ENCODE measurements at regions not wholly inside any gene's neighbourhood (a gene's known extent, or its start where the extent isn't known, plus 50 kb on each side); places are given as distances from the start of the nearest gene placed in this dataset.
"Not testable (repeated sequence)": the region's sequence is repeated elsewhere in the genome, so short reads cannot be mapped to it uniquely, and the experiment has no call there.

DNA sequence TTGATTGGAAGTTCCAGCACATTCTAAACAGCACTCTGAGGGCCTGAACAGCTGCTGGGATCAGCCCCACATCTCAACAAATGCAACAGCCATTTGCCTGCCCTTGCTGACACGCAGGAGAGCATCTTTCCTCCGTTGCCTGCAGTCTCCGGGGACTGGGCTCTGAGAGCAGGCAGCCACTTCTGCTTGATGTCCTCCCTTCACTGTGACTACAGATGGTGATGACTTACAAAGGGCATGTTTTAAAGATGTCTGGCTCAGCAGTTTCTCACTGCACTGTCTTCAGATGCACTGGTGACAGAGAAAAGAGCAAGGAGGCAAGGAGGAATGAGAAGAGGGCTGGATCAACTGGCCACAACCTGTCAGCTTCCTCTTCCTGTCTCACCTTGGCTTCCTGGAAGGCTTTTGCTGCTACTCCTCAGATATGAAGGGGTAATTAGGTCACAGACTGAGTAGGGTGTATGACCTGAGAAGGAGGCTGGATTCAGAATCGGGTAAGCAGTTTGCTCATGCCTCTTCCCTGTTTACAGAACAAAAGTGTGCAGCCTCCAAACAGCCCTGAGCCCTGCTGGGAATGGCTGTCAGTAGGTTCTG is 143.5 kb upstream of the GHITM start:
- peak; percentile 74 for DNase-seq

DNA sequence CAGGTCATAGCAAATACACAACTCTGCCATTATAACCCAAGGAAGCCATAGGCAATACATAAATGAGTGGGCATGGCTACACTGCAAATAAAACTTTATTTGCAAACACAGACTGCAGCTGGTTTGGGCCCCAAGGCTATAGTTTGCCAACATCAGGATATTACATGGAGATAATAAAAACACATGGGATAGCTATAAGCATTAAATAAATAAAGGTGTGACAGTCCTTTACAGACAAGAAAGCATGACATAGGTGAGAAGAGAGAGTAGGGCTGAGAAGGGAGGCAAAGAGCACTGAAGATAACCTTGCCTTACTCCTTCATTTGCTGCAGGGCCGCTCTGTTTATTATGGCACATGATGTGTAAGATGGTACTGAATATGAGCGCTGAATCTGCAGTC is 135.1 kb upstream of the GHITM start:
- DNase-seq: no peak

DNA sequence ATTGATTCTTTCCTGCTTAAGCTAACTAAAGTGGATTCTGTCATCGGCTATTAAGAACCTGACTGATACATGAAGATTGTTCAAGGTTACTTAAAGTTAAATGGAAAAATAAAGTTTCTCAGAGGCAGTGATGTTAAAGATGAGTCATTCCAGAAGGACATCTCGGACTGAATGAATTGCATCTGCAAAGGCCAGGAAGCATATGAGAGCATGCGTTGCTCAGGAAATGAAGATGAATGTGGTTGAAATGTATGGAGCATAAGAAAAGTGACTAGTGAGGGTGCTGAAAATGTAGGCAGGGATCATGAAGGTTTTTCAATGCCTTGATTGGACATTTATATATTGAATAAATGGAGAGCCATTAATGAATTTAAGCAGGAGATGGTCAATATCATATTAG is 133.9 kb upstream of the GHITM start:
- DNase-seq: no peak

DNA sequence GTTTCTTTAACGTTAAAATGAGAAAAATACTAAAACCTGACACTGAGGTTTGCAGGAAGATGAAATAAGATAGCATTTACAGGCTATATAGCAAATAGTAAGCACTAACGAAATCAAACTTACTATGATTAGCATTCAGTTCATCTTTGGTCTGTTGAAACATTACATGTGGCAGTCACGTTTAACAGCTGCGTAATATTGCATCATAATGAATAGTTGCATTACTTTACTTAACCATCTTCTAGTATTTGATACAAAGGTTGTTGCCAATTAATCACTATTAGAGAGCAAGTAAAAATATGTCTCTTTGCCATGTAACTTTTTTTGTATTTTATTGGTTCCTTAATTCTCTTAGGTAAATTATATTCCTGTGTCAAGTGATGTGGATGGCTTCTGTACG is 131.8 kb upstream of the GHITM start:
- DNase-seq: no peak

DNA sequence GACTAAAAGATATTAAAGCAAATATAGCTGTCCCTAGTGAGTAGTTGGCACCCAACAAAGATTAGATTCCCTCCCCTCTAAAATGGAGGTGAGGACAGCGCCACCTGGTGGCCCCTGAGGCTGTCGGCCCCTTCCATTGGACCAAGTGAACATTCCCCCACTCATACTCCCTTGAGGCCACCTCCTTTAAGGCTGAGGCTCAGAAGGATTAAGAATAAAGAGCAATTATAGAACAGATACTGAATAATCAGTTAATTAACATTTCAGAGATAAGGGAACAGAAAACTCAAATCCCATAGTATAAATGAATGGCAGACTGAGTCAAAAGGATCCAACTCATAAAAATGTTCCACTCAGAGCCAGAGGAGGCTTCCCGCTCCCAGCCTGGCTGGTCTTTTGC is 130.4 kb upstream of the GHITM start:
- DNase-seq: no peak

DNA sequence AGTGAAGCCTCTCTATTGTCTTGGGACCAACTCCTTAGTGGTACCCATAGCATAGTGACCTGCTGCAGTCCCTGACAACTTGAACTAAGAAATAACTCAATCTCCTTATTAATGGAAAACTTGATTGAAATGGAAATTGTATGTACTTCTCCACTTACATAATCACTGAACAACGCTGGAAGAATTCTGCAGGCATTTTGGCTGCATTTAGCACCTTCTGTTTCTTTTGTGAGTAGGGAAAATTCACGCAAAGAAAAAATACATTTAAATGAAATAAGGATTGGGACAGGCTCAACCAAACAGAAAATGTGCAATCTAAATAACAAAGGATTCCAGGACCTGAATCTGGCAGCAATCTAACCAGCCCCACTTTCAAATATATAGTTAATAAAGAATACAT is 126.9 kb upstream of the GHITM start:
- DNase-seq: no peak

DNA sequence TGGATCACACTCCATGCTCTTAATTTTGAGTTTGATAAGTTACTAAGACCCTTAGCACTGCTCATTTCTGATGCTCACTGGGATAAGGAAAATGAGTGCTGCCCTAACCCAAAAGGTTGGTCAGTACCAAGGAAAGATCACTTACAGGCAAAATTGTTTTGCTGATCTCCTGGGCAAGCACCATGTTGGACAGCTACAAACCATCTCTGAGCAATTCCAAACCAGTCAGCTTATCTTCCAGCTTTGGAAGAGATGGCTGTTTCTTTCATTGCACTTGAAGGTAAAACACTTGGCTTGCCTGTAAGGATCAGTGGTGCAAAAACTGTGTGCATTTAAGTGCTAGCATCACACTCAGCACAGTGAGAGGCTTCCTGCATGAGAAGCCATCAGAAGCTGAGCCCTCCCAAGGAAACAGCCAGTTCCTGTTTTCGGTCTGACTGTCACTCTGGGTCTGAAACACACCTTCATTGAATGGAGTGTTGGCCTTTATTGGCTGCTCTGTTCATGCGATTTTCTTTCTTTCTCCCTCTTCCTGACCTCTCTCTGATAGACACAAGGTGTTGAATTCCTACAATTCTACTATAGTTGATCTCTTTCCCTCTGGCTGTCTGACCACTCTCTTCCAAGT is 126.4 kb upstream of the GHITM start:
- DNase-seq: no peak

DNA sequence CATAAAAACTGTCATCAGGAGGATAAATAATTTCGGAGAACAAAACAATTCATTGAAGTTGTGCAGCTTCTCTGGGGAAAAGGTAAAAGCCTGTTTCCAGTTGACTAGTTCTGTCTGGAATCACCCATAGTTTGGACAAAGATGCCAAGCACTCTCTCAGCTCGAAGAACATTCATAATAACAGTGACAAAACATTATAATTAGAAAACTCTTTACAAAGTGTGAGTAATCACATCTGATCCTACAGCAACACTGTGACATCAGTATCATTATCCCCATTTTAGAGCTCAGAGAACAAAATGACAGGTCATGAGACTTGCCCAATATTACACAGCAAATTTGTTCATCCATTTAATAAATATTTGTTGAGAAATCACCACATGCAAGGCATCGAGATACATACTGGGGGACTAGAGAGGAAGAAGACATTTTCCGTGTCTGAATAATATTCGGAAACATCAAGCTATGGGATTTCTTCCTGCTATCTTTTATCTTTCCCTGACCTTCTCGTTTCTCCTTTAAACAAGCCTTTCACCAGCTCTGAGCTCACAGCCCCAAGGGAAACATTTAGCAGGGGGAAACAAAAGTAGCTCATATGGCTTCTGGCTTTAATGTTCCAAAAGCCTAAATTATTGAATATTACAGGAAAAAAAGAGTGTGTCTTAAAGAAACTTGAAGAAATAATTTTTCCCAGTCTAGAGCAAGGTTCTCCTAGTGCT is 123.3 kb upstream of the GHITM start:
- DNase-seq: peak; percentile 43

DNA sequence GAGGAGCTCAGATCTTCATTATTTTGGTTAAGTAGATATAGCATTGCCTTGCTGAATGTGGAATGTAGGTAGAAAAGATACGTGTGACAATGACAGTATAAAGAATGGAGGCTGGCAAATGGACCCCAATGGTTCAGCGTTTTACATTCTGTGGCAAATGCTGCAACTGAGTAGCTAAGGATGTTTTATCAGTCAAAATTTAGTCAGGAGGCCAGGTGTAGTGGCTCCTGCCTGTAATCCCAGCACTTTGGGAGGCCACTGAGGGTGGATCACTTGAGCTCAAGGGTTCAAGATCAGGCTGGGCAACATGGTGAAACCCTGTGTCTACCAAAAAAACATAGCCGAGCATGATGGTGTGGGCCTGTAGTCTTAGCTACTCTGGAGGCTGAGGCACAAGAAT is 120.5 kb upstream of the GHITM start:
- DNase-seq: no peak

DNA sequence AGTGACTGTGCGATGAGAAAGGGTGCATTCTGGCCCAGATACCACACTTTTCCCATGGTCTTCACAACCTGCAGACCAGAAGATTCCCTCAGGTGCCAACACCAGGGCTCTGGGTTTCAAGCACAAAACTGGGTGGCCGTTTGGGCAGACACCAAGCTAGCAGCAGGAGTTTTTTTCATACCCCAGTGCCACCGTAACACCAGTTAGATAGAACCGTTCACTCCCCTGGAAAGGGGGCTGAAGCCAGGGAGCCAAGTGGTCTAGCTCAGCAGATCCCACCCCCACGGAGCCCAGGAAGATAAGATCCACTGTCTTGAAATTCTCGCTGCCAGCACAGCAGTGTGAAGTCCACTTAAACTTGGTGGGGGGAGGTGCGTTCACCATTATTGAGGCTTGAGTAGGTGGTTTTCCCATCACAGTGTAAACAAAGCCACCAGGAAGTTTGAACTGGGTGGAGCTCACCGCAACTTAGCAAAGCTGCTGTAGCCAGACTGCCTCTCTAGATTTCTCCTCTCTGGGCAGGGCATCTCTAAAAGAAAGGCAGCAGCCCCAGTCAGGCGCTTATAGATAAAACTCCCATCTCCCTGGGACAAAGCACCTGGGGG is 119.4 kb upstream of the GHITM start:
- not testable (repeated sequence) for DNase-seq

DNA sequence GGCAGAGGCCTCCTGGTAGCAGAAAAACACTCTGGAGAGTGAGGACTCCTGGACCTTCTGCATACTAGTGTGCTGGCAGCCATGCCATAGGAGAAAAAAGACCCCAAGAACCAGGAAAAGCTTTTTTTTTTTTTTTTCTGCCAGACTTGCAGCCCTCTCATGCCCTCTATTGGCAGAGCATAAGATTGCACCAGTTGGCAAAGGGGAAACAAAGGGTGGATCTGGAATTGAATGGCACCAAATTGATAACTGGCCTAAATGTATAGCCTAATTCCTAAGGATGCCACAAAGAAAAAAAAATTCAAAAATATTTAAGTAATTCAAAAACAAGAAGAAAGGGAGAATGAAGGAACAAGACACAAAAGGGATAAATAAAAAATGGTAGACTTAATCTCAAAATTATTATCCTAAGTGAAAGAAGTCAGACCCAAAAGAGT is 112.5 kb upstream of the GHITM start:
- DNase-seq: peak; percentile 70

DNA sequence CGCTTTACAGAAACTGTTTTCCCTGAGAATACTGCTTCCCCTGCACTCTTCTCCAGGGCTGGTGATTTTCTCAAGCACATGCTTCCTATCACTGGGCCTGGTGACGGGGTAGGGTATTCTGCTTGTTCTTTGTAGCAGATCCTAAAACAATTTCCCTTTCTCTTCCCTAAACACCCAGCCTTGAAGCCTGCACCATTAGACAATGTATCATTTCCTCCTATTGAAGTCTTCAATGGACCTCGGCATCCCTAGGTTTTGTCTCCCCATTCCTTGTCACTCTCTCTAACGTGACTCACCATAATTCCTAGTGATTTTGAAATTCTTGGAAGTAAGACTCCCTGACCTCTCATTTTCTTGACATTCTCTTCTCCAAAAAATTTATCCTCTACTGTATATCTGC is 109.5 kb upstream of the GHITM start:
- DNase-seq: no peak

DNA sequence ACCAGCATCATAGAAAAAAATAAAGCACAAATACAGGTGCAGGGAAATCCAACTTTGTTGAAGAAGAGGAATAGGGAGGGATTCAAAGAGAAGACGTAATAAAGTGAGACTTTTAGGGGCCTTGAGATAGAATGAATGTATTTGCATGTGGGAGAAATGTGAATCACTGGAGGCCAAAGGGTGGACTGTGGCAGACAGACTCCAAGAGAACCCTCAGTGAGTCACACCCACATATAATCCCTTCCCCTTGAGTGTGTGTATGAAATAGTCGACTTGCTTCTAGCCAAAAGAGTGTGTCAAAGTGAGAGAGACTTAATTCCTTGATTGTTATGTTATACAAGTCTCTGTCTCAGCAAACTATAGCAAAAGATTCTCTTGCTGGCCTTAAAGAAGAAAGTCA is 101.3 kb upstream of the GHITM start:
- no peak for DNase-seq

DNA sequence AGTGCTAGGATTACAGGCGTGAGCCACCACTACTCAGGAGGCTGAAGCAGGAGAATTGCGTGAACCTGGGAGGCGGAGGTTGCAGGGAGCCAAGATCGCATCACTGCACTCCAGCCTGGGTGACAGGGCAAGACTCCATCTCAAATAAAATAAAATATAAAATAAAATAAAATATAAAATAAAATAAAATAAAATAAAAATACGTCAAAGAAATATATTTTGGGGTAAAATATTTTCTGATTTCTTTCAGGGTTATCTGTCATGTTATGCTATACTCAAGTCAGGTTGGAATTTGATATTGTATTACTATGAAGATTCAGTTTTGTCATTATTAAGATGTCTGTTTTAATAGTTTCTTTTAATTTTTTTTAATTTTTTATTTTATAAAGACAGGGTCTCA is 99.4 kb upstream of the GHITM start:
- DNase-seq: no peak

DNA sequence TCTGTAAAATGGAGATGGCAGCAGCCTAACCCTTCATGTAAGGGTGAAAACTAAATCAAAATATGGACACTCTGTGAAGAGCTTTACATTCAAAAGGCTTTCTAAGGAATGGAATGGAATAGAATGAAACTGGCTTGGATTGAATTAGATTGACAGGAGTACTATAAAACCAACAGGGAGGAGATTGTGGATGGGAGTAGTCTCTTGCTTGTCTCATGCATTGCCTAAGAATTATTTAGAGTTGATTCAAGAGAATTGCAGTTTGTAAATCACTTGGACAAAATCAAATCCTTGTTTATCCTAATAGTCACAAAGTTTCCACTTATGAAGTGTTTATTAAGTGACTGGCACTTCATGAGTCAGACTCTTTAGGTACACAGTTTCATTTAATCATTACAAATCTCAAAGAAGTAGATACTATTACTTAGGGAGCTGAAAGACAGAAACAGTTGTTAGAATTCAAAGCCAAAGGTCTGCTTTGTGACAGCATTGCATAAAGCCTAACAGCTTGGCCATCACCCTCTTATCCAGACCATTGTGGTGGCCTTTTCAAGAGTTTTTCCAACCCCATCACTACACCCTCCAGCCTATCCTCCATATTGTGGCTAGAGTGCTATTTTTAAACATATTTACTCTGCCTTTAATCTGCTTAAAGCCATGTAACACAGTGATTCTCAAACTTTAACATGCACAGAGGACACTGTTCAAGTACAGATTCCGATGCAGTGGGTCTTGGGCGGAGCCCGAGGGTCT is 91.9 kb upstream of the GHITM start:
- DNase-seq: no peak

DNA sequence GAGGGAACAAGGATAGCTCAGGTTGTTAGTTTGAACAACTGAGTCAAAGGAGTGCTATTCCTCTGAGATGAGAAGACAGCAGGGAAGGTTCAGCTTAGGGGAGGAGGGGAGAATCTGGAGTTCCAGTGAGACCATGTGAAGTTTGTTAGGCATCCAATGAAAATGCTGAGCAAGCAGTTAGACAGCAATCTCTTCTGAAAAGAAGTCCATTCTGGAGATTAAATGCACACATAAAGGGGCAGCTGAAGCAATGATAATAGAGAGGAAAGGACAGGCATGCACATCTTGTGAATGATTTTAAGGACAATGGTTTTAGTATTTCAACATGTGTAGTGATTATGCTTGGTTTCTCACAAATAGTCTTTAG is 89.7 kb upstream of the GHITM start:
- no peak for DNase-seq

DNA sequence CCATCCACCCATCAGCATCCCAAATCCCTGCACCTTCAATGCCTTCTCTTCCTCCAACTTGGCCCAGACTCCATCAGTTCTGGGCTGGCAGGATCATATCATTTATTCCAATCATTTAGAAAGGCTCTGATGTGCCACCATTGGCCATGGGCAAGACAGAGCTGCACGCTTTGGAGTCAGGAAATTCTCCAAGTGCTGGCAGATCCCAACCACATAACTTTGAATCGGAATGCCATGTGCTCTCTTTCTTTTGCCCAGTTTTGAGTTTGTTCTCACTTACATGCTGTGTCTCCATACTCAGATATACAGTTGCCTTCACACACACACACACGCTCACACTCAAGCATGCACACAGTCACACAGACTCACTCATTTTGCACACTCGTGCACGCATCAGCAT is 85.7 kb upstream of the GHITM start:
- DNase-seq: no peak

DNA sequence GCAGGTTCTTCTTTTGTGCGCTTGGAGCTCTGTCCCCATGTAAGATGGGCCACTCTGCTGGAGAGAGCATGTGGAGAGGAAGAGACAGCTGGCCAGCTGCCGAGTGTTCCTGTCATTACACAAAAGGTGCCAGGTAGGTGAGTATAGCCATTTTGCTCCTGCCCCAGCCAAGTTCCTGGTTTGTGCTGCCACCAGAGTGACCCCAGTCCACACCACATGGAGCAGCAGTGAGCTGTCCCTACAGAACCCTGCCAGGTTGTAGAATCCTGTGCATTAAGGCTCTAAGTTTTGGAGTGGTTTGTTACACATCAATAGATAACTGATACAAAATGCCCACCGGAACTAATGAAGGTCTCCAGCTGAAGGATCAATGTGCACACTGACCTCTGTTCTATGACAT is 84.6 kb upstream of the GHITM start:
- DNase-seq: no peak

DNA sequence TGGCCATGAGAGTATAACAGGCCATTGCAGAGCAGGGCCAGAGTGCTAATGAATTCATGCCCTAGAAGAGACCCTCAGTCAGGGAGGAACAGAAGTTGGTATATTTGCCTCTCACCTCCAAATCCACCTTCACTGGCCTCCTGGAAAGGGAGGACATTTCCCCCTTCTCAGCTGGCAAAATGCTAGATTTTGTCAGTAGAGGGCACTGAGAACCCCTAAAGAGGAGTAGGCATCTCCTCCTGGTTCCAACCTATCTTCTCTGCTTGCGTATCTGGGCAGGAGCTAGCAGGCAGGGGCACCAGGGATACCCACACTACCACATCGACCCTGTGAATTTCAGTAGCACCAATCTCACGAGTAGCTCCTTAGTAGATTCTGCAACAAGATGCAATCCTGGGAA is 79.8 kb upstream of the GHITM start:
- no peak for DNase-seq

DNA sequence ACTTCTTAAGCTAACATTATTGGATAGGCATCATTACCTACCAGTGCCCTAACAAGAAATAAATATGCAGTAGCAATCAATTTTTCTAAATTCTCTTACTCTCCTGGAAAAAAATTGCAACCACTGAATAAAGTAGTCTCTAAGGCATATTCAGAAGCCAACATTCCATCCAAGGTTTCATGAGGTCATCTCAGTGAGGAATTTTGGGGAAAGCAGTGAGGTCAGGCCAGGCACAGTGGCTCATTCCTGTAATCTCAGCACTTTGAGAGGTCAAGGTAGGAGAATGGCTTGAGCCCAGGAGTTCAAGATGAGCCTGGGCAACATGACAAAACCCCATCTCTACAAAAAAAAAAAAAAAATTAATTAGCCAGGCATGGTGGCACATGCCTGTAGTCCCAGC is 75.9 kb upstream of the GHITM start:
- no peak for DNase-seq

DNA sequence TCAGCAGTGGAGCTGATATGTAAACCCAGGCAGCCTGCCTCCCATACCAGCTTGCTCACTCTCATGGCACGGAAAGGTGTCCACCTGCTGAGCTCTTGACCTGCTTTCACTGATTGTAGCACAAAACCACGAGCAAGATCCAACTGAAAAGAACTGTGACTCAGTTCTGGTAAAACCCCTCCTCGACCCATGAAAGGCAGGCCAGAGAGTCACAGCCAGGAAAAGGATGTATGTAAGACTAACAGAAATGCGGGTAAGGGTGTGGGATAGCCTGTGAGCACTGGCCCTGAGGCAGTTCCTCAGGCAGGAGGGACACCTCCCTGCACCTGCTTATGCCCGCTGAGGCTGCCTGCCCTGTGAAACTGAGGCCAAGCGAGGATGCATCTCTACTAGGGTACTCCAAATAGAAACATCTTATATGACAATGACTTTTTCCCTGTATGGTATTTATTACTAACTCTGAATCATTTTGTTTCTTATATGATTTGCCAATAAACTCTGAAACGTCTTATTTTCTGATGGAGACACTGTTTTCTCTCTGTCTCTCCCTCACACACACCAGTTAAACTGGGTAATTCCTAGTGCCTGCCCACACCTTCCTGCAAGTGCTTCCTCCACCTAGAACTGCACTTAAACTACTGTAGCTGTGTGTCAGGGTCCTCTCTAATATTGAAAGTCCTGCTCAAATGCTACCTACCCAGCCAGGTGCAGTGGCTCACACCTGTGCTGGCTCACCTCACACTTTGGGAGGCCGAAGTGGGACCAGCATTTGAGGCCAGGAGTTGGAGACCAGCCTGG is 73.3 kb upstream of the GHITM start:
- DNase-seq: no peak

DNA sequence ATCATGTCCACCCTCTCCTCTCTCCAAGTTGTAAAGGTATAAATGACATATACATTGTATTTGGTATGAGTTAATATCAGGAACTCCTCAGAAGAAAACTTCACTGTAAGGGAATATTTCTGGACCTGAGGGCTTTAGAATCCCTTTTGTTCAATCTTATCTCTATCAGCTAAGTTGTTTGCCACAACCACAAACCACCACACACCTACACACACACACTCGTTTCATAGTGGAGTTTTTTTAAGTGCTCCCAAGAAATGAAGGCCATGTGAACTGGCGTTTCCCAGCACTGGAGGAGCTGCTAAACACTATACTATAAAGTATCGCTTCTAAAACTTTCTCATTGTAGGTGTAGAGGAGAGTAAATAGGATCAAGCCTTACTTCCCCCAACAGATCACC is 64.8 kb upstream of the GHITM start:
- DNase-seq: no peak
